H9 (cell line): ENCODE measurements at regions not wholly inside any gene's neighbourhood (a gene's known extent, or its start where the extent isn't known, plus 50 kb on each side); places are given as distances from the start of the nearest gene placed in this dataset.
"Not testable (repeated sequence)": the region's sequence is repeated elsewhere in the genome, so short reads cannot be mapped to it uniquely, and the experiment has no call there.

Experiments
- DNase-seq: peaks from one replicate; pipeline ENCODE4 v3.0.0-alpha.2; 2017
- H2AFZ ChIP-seq: one replicate; pipeline ENCODE4 v1.6.1; 2013; ENCODE audit warnings: mild to moderate bottlenecking, low read length, control low read depth, moderate library complexity
- H2AK5ac ChIP-seq: 2 replicates; pipeline ENCODE4 v1.6.1; 2013; ENCODE audit warnings: low read length, control low read depth, mixed read lengths; ENCODE audit not compliant: insufficient read length
- H2BK120ac ChIP-seq: one replicate; pipeline ENCODE4 v1.6.1; 2013; ENCODE audit warnings: low read depth, mild to moderate bottlenecking, low read length, control low read depth, inconsistent platforms; ENCODE audit not compliant: poor library complexity, severe bottlenecking
- H2BK12ac ChIP-seq: 2 replicates; pipeline ENCODE4 v1.6.1; 2013; ENCODE audit warnings: low read length, control low read depth, mixed read lengths, low read depth; ENCODE audit not compliant: insufficient read length
- H2BK15ac ChIP-seq: 2 replicates; pipeline ENCODE4 v1.6.1; 2013; ENCODE audit warnings: low read depth, low read length, control low read depth
- H2BK20ac ChIP-seq: one replicate; pipeline ENCODE4 v1.6.1; 2013; ENCODE audit warnings: low read depth, mild to moderate bottlenecking, low read length, control low read depth, inconsistent platforms; ENCODE audit not compliant: poor library complexity, severe bottlenecking
- H2BK5ac ChIP-seq: 2 replicates; pipeline ENCODE4 v1.6.1; 2013; ENCODE audit warnings: low read length, control low read depth, mixed read lengths; ENCODE audit not compliant: insufficient read length
- H3K14ac ChIP-seq: 2 replicates; pipeline ENCODE4 v1.6.1; 2013; ENCODE audit warnings: low read length, control low read depth; ENCODE audit not compliant: insufficient read depth
- H3K18ac ChIP-seq: 2 replicates; pipeline ENCODE4 v1.6.1; 2013; ENCODE audit warnings: low read depth, mild to moderate bottlenecking, mixed read lengths, low read length, control low read depth; ENCODE audit not compliant: insufficient read length
- H3K23ac ChIP-seq: 2 replicates; pipeline ENCODE4 v1.6.1; 2013; ENCODE audit warnings: low read length, control low read depth, mixed read lengths, low read depth; ENCODE audit not compliant: insufficient read length
- H3K23me2 ChIP-seq: 2 replicates; pipeline ENCODE4 v1.6.1; 2013; ENCODE audit warnings: low read depth, mild to moderate bottlenecking, mixed read lengths, low read length, control low read depth; ENCODE audit not compliant: insufficient read length, poor library complexity, severe bottlenecking
- H3K27ac ChIP-seq: 2 replicates; pipeline ENCODE4 v1.5.1; 2013; ENCODE audit warnings: low read length, control low read depth, mixed read lengths, low read depth; ENCODE audit not compliant: insufficient read length
- H3K27me3 ChIP-seq: 2 replicates; pipeline ENCODE4 v1.6.1; 2013; ENCODE audit warnings: low read length, control low read depth, inconsistent platforms; ENCODE audit not compliant: insufficient read depth
- H3K4ac ChIP-seq: 2 replicates; pipeline ENCODE4 v1.6.1; 2013; ENCODE audit warnings: low read depth, mild to moderate bottlenecking, control low read depth, inconsistent platforms, low read length, moderate library complexity
- H3K4me1 ChIP-seq: 2 replicates; pipeline ENCODE4 v1.6.1; 2013; ENCODE audit warnings: low read length, control low read depth, inconsistent platforms; ENCODE audit not compliant: insufficient read depth
- H3K4me2 ChIP-seq: 2 replicates; pipeline ENCODE4 v1.6.1; 2013; ENCODE audit warnings: low read length, control low read depth, mixed read lengths; ENCODE audit not compliant: insufficient read length, insufficient read depth
- H3K56ac ChIP-seq: 2 replicates; pipeline ENCODE4 v1.6.1; 2013; ENCODE audit warnings: low read depth, mild to moderate bottlenecking, mixed read lengths, low read length, control low read depth; ENCODE audit not compliant: insufficient read length
- H3K79me1 ChIP-seq: 2 replicates; pipeline ENCODE4 v1.6.1; 2013; ENCODE audit warnings: low read depth, mild to moderate bottlenecking, moderate library complexity, low read length, control low read depth, inconsistent platforms; ENCODE audit not compliant: insufficient read depth, poor library complexity, severe bottlenecking
- H3K79me2 ChIP-seq: 2 replicates; pipeline ENCODE4 v1.6.1; 2013; ENCODE audit warnings: low read length, control low read depth, inconsistent platforms; ENCODE audit not compliant: insufficient read depth
- H3K9ac ChIP-seq: 2 replicates; pipeline ENCODE4 v1.6.1; 2013; ENCODE audit warnings: low read length, control low read depth, mixed read lengths; ENCODE audit not compliant: insufficient read length; ENCODE audit errors: extremely low read depth
- H3K9me3 ChIP-seq: one replicate; pipeline ENCODE4 v1.6.1; 2013; ENCODE audit warnings: low read depth, low read length, inconsistent platforms; ENCODE audit not compliant: control insufficient read depth
- H3T11ph ChIP-seq: one replicate; pipeline ENCODE4 v1.6.1; 2013; ENCODE audit warnings: mild to moderate bottlenecking, low read length, control low read depth, inconsistent platforms
- H4K20me1 ChIP-seq: one replicate; pipeline ENCODE4 v1.6.1; 2013; ENCODE audit not compliant: control insufficient read depth, insufficient read length, insufficient read depth
- H4K5ac ChIP-seq: 2 replicates; pipeline ENCODE4 v1.6.1; 2013; ENCODE audit warnings: low read depth, mild to moderate bottlenecking, mixed read lengths, low read length, control low read depth; ENCODE audit not compliant: insufficient read length
- H4K8ac ChIP-seq: replicated peaks from 2 replicates; pipeline ENCODE4 v1.6.1; 2013; ENCODE audit warnings: low read length, control low read depth, mixed read lengths, low read depth; ENCODE audit not compliant: insufficient read length
- H4K91ac ChIP-seq: 2 replicates; pipeline ENCODE4 v1.6.1; 2013; ENCODE audit warnings: low read depth, mild to moderate bottlenecking, moderate library complexity, mixed read lengths, low read length, control low read depth; ENCODE audit not compliant: insufficient read length
- H3K27ac Mint-ChIP-seq, 3 experiments: 2 replicates in 2 of 3; 3 replicates in 1 of 3; pipeline ENCODE4 v1.8.0; 2020 to 2021; ENCODE audit warnings: mixed read lengths in 3 of 3, mild to moderate bottlenecking in 1 of 3, moderate library complexity in 1 of 3
- H3K27me3 Mint-ChIP-seq: 2 replicates; pipeline ENCODE4 v1.8.0; 2021; ENCODE audit warnings: low read depth, mild to moderate bottlenecking, moderate library complexity, mixed read lengths
- H3K36me3 Mint-ChIP-seq, 3 experiments: 2 replicates in 2 of 3; 3 replicates in 1 of 3; pipeline ENCODE4 v1.8.0; 2020 to 2021; ENCODE audit warnings: low read depth in 3 of 3, mixed read lengths in 3 of 3; ENCODE audit not compliant: insufficient read depth in 1 of 3
- H3K4me1 Mint-ChIP-seq, 2 experiments: 2 replicates each; pipeline ENCODE4 v1.8.0; 2020; ENCODE audit warnings: mixed read lengths in 2 of 2
- H3K4me3 Mint-ChIP-seq, 2 experiments: 2 replicates in 1 of 2; 3 replicates in 1 of 2; pipeline ENCODE4 v1.8.0; 2020 to 2021; ENCODE audit warnings: mild to moderate bottlenecking in 2 of 2, mixed read lengths in 2 of 2, moderate library complexity in 1 of 2
- H3K9me3 Mint-ChIP-seq, 2 experiments: 2 replicates in 1 of 2; 3 replicates in 1 of 2; pipeline ENCODE4 v1.8.0; 2020; ENCODE audit warnings: mild to moderate bottlenecking in 2 of 2, mixed read lengths in 2 of 2, moderate library complexity in 1 of 2
- CTCF ChIP-seq: fragments of 200-600 bp; sonication (generic); conservative IDR thresholded peaks from 3 replicates; pipeline ENCODE4 v1.8.0; 2021; ENCODE audit warnings: antibody characterized with exemption, mild to moderate bottlenecking
- WGBS: extraction: QIAGEN DNeasy Blood & Tissue Kit; methylation state at CpG from one replicate; pipeline ENCODE4 v1.1.7; 2013; ENCODE audit warnings: missing lambda C conversion rate, low lambda C conversion rate, mixed read lengths; ENCODE audit not compliant: insufficient read length; ENCODE audit errors: extremely low coverage; 5-methylcytosine and 5-hydroxymethylcytosine counted together

GRCh38 chr19:57034544-57034943, 85.2 kb upstream of the USP29 start:
- Histone ChIP-seq H3K4ac (no peak overlapping the region), H3K9ac (no peak overlapping the region), H2AK5ac (no peak overlapping the region), H3K4me1 (no peaks in the 10 kb centered on the region), H4K5ac (no peak overlapping the region), H3K79me2 (no peaks in the 10 kb centered on the region), H3K18ac (no peak overlapping the region), H2BK120ac (no peak overlapping the region), H3K23ac (no peak overlapping the region), H3K27ac (no peak overlapping the region), H3K27me3 (no peaks in the 10 kb centered on the region), H3K9me3 (peaks cover 74% of the 10 kb centered on the region), H2BK20ac (no peak overlapping the region), H3K23me2 (no peaks in the 10 kb centered on the region), H2BK15ac (no peak overlapping the region), H3K14ac (no peak overlapping the region), H3T11ph (no peak overlapping the region), H2BK12ac (no peak overlapping the region), H3K4me2 (no peak overlapping the region), H4K8ac (no peak overlapping the region), H2BK5ac (no peak overlapping the region), H3K56ac (no peak overlapping the region), H3K79me1 (no peaks in the 10 kb centered on the region), H4K91ac (no peak overlapping the region), H2AFZ (no peak overlapping the region), H4K20me1 (no peaks in the 10 kb centered on the region)
- DNase-seq = no peak
- TF ChIP-seq CTCF = no peak
- H3K36me3 Mint-ChIP-seq = peaks cover 14 to 39% (median 19%) of the 10 kb centered on the region in 3 experiments; a peak in 6 of 7 replicates
- no peak overlapping the region for H3K27ac Mint-ChIP-seq
- H3K9me3 Mint-ChIP-seq = peaks cover 93 to 96% of the 10 kb centered on the region in 2 experiments
- no peaks in the 10 kb centered on the region for H3K4me1 Mint-ChIP-seq
- no peaks in the 10 kb centered on the region; the same call in 1 of the 2 replicates for H3K27me3 Mint-ChIP-seq
- no CpG with 5 or more reads among the region's 11 CpGs for WGBS
- H3K4me3 Mint-ChIP-seq = no peak overlapping the region

- not testable (repeated sequence) for H3K4ac ChIP-seq, H2AK5ac ChIP-seq, H4K20me1 ChIP-seq, H3K4me2 ChIP-seq, H3K79me2 ChIP-seq, H3K27ac Mint-ChIP-seq, H2BK12ac ChIP-seq, H3K23ac ChIP-seq, DNase-seq, H3K4me1 ChIP-seq, H2BK5ac ChIP-seq, H2BK120ac ChIP-seq, H3K56ac ChIP-seq, H3K14ac ChIP-seq, H2AFZ ChIP-seq, H3K27me3 Mint-ChIP-seq, H3T11ph ChIP-seq, H3K4me3 Mint-ChIP-seq, H2BK20ac ChIP-seq, H4K5ac ChIP-seq, H3K18ac ChIP-seq, H3K9ac ChIP-seq, H4K8ac ChIP-seq, H3K23me2 ChIP-seq, H4K91ac ChIP-seq, H3K27ac ChIP-seq, H3K27me3 ChIP-seq, H3K79me1 ChIP-seq, H2BK15ac ChIP-seq, H3K4me1 Mint-ChIP-seq
- Mint-ChIP-seq H3K36me3 (peaks cover 17 to 44% (median 19%) of the 10 kb centered on the region in 3 experiments; a peak in 6 of 7 replicates), H3K9me3 (peaks cover 95 to 98% of the 10 kb centered on the region in 2 experiments)
- peaks cover 77% of the 10 kb centered on the region for H3K9me3 ChIP-seq
- WGBS = no CpG with 5 or more reads among the region's 4 CpGs
Observed at GRCh38 chr19:57035740-57036139, 84.0 kb upstream of the USP29 start.
